ENCODE measurements at regions not wholly inside any gene's neighbourhood (a gene's known extent, or its start where the extent isn't known, plus 50 kb on each side); places are given as distances from the start of the nearest gene placed in this dataset.
"Not testable (repeated sequence)": the region's sequence is repeated elsewhere in the genome, so short reads cannot be mapped to it uniquely, and the experiment has no call there.

GRCh38 chr2:87429206-87429930 lies 318.5 kb upstream of the PLGLB2 start:
- not testable (repeated sequence) for TF ChIP-seq CTCF (IDR thresholded peaks at IDR 0.05; ENCODE audit: low read length); EZH2 (IDR thresholded peaks at IDR 0.05; ENCODE audit: borderline replicate concordance, low read length)
